Endothelial cell of umbilical vein (primary cell): ENCODE measurements at regions not wholly inside any gene's neighbourhood (a gene's known extent, or its start where the extent isn't known, plus 50 kb on each side); places are given as distances from the start of the nearest gene placed in this dataset.

Experiments used
- CTCF ChIP-seq, 2 donors: IDR thresholded peaks; 1 replicate in 1 of 2; 2 replicates in 1 of 2; pipeline ENCODE4 v1.5.1; 2011; ENCODE audit warnings: low read length in 2 of 2, mild to moderate bottlenecking in 2 of 2, moderate library complexity in 2 of 2, control low read depth in 1 of 2, inconsistent platforms in 1 of 2, low read depth in 1 of 2; ENCODE audit not compliant: insufficient read depth in 1 of 2; ENCODE audit errors: extremely low read depth in 1 of 2
- JUN ChIP-seq: IDR thresholded peaks from 2 replicates; pipeline ENCODE4 v1.6.1; 2011; ENCODE audit warnings: borderline replicate concordance, low read depth; ENCODE audit not compliant: insufficient read length, insufficient read depth
- POLR2A ChIP-seq: IDR thresholded peaks from 2 replicates; pipeline ENCODE4 v1.6.1; 2012; ENCODE audit warnings: low read depth, mild to moderate bottlenecking, control low read depth, low read length
- POLR2AphosphoS5 ChIP-seq: IDR thresholded peaks from 2 replicates; pipeline ENCODE4 v1.6.1; 2012; ENCODE audit warnings: low read depth, mild to moderate bottlenecking, control low read depth, low read length, moderate library complexity; ENCODE audit not compliant: insufficient read depth

- no peak for TF ChIP-seq CTCF (IDR thresholded peaks at IDR 0.05; ENCODE audit: extremely low read depth in 1 of 2, insufficient read depth in 1 of 2, low read depth in 1 of 2, low read length in 2 of 2)
- no peak for TF ChIP-seq POLR2A
- TF ChIP-seq POLR2AphosphoS5 = no peak
- TF ChIP-seq JUN = no peak
Measured at GRCh38 chr1:199020904-199021303, 382.1 kb downstream of the PTPRC start.
